ENCODE measurements at regions not wholly inside any gene's neighbourhood (a gene's known extent, or its start where the extent isn't known, plus 50 kb on each side); places are given as distances from the start of the nearest gene placed in this dataset.
"Not testable (repeated sequence)": the region's sequence is repeated elsewhere in the genome, so short reads cannot be mapped to it uniquely, and the experiment has no call there.

DNA sequence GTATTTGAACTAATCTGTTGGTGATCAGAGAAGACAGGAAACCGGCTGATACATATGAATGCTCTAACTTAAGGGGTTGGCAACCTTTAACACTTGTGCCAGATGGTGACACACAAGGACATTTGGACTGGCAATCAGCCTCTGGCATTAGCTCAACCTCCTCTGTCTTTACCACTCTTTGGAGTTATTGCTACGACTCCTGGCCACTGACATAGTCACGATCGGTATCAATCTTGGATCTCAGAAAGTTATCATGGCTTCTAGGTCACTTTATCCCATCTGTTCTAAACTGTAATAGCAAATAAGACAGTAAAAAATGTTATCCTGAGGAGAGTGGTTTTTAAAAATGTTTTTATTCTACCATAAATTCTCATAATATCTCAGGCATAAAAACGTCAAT is 575.2 kb upstream of the MDGA2 start:
- TF ChIP-seq ZFX (IDR thresholded peaks at IDR 0.05), result no peak
- TF ChIP-seq, protein P1, sequence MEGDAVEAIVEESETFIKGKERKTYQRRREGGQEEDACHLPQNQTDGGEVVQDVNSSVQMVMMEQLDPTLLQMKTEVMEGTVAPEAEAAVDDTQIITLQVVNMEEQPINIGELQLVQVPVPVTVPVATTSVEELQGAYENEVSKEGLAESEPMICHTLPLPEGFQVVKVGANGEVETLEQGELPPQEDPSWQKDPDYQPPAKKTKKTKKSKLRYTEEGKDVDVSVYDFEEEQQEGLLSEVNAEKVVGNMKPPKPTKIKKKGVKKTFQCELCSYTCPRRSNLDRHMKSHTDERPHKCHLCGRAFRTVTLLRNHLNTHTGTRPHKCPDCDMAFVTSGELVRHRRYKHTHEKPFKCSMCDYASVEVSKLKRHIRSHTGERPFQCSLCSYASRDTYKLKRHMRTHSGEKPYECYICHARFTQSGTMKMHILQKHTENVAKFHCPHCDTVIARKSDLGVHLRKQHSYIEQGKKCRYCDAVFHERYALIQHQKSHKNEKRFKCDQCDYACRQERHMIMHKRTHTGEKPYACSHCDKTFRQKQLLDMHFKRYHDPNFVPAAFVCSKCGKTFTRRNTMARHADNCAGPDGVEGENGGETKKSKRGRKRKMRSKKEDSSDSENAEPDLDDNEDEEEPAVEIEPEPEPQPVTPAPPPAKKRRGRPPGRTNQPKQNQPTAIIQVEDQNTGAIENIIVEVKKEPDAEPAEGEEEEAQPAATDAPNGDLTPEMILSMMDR (conservative IDR thresholded peaks at IDR 0.05), result no peak
- no peak overlapping the region for H3K27ac ChIP-seq

DNA sequence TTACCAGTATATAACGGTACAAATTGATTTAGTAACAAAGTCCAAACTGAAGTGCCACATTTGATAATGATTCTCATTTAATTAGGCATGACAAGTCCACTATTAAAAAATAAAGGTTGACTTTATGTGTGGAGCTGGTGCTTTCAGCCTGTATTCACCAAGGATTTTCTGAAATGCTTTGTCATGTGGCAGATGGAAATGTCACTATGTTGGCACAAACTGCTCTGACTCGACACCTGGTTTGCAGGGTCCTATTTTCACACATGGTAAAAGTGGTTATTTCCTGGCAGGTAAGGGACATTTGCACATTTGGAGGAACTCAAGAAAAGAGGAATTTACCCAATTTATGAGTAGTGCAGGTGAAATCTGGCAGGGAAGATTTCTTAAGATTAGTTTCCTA is 572.6 kb upstream of the MDGA2 start:
- no peak overlapping the region for H3K27ac ChIP-seq

DNA sequence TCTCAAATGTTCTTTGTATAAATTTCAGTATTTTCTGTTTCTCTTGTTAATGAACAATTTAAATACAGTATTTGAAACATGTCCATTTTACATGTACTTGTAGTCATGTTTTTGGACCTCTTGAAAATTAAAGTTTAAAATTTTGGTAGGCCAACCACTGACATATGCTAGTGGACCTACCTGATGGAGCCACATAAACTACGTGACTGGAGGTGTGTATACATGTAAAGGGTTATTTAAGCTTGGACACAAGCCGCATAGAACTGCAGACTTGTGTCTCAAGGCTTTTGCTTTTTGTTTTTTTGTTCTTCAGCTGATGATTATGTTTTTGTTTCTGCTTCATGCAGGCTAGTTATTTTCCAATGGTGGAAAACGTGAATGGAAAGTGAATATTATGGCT is 568.5 kb upstream of the MDGA2 start:
- H3K27ac ChIP-seq, result no peak overlapping the region
- TF ChIP-seq, protein P1 (conservative IDR thresholded peaks at IDR 0.05), result no peak
- no peak for TF ChIP-seq ZFX (IDR thresholded peaks at IDR 0.05)

More for the DNA sequence above, 572.6 kb upstream of the MDGA2 start:
- TF ChIP-seq, protein P1 (conservative IDR thresholded peaks at IDR 0.05), result no peak
- TF ChIP-seq ZFX (IDR thresholded peaks at IDR 0.05), result no peak

DNA sequence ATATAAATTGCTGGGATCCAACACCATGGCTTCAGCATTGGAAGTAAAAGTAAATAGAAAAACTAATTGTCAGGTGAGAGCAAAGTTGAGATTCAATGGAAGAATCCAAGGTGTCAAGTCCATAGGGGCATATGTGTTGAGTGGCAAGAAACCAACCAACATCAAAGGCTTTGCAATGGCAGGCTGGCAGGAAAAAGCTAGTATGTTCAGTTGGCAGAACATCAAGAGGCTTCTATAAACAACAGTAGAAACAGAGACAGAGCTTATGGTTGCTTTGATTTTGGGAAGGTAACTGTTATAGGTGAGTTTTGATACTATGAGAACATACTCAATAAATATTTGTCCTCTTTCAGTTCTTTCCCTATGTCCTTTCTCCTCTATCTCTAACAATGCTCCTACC is 553.7 kb upstream of the MDGA2 start:
- no peak overlapping the region for H3K27ac ChIP-seq
- no peak for TF ChIP-seq ZFX (IDR thresholded peaks at IDR 0.05)

DNA sequence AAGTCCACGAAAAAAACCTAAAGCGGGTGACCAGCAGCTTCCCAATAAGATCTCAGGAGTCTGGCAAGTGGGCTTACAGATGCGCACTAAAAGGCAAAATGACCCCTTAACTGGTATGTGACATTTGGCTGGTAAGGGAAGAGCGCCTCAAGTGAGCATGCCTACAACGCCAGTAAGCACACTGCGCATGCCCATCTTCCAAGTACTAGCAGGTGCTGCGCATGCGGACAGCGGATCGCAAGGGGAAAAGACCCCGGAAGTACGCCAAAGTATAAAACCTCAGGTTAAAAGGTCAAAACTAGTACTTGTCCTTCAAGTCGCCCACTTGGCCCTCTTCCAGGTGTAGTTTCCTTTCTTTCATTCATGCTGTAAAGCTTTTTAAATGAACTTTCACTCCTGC is 518.5 kb upstream of the MDGA2 start:
- no peak for TF ChIP-seq ZFX (IDR thresholded peaks at IDR 0.05)
- TF ChIP-seq, protein P1 (conservative IDR thresholded peaks at IDR 0.05), result no peak
- no peak overlapping the region for H3K27ac ChIP-seq

DNA sequence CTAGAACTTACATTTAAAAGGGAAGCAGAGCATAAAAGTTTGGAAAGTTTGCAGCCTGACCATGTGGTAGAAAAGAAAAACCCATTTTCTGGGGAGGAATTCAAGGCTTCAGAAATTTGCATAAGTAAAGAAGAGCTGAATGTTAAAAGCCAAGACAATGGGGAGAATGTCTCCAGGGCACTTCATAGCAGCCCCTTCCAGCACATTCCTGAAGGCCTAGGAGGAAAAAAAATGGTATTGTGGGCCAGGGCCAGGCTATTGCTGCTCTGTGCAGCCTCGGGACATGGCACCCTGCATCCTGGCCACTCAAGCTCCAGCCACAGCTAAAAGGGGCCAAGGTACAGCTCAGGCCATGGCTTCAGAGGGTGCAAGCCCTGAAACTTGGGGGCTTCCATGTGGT is 474.2 kb upstream of the MDGA2 start:
- H3K27ac ChIP-seq, result not testable (repeated sequence)

DNA sequence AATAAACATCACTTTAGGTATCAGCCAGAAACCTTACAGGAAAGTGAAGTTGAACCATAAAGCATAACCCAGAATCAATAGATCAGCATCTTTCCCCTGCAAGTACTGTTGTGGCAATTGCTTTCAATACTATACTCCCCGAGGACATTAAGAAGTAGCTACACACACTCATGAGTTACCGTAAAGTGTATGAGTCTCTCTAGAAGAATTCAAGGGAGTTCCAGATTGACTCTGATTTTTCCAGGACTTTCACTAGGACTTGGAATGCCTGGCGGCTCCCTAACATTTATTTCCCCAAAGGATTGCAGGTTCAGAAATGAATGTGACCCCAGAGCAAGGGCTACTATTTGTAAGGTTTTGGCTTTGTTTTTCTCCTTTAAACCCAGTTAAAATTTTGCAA is 465.4 kb upstream of the MDGA2 start:
- H3K27ac ChIP-seq, result no peak overlapping the region
- TF ChIP-seq, protein P1 (conservative IDR thresholded peaks at IDR 0.05), result no peak

DNA sequence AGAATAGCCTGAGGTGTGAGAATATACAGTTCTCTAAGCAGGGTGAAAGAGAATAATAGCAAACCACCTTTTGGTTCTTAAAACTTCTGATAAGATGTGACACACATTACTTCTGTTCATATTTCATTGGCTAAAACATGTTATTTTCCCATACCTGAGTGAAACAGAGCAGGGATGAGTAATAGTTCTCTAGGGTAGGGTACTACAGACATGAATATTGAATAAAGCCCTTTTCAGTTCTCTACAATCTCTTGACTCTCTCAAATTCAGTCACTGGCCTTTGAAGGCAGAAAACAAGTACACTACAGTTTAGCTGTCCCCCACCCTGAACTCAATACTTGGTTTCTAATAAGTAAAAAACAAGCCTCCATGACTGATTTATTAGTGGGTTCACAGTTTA is 454.1 kb upstream of the MDGA2 start:
- TF ChIP-seq, protein P1 (conservative IDR thresholded peaks at IDR 0.05), result no peak
- no peak for TF ChIP-seq ZFX (IDR thresholded peaks at IDR 0.05)
- H3K27ac ChIP-seq, result no peak overlapping the region

DNA sequence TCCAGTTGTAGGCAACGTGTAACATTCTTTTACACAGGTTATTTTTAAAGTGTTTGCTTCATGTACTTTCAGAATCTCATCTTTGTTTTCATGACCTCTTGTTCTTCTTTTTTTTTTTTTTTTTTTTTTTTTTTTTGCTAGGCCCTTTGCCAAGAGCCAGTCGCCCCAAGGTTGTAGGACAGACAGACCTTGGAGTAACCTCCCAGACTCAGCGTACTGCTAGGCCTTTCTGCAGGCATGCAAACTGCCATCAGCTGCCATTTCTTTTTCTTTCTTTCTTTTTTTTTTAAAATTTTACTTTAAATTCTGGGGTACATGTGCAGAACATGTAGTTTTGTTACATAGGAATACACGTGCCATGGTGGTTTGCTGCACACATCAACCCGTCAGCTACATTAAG is 452.3 kb upstream of the MDGA2 start:
- H3K27ac ChIP-seq, result no peak overlapping the region
- no peak for TF ChIP-seq ZFX (IDR thresholded peaks at IDR 0.05)
- TF ChIP-seq, protein P1 (conservative IDR thresholded peaks at IDR 0.05), result no peak

Measured in C4-2B (cell line).